HAP-1 (cell line): ENCODE measurements at regions not wholly inside any gene's neighbourhood (a gene's known extent, or its start where the extent isn't known, plus 50 kb on each side); places are given as distances from the start of the nearest gene placed in this dataset.
"Not testable (repeated sequence)": the region's sequence is repeated elsewhere in the genome, so short reads cannot be mapped to it uniquely, and the experiment has no call there.

Experiments
- DNase-seq, 2 experiments: peaks; one replicate each; pipeline ENCODE4 v3.0.0-alpha.2; 2016 to 2020; ENCODE audit warnings: low spot score in 2 of 2
- H3K27me3 ChIP-seq: fragments of 250-450 bp; sonication (Bioruptor Pico); 2 replicates; pipeline ENCODE4 v1.5.1; 2020; ENCODE audit warnings: low read depth, mild to moderate bottlenecking, moderate library complexity
- H3K36me3 ChIP-seq: fragments of 250-450 bp; sonication (Bioruptor Pico); replicated peaks from 2 replicates; pipeline ENCODE4 v1.5.1; 2020; ENCODE audit warnings: mild to moderate bottlenecking
- H3K4me1 ChIP-seq: fragments of 250-450 bp; sonication (Bioruptor Pico); 2 replicates; pipeline ENCODE4 v1.5.1; 2020; ENCODE audit warnings: mild to moderate bottlenecking
- H3K4me3 ChIP-seq: fragments of 250-450 bp; sonication (Bioruptor Pico); 2 replicates; pipeline ENCODE4 v1.5.1; 2020; ENCODE audit warnings: mild to moderate bottlenecking, moderate library complexity
- H3K9me3 ChIP-seq: fragments of 250-450 bp; sonication (Bioruptor Pico); 2 replicates; pipeline ENCODE4 v1.5.1; 2020; ENCODE audit warnings: mild to moderate bottlenecking, moderate library complexity
- in situ Hi-C: fragments of 300-500 bp; cut with MboI; formaldehyde crosslinking; loops from 3 replicates; pipeline ENCODE4 v1.14.3; 2020; ENCODE audit warnings: low sequenced_read_pairs, inconsistent platforms, mixed read lengths

DNA sequence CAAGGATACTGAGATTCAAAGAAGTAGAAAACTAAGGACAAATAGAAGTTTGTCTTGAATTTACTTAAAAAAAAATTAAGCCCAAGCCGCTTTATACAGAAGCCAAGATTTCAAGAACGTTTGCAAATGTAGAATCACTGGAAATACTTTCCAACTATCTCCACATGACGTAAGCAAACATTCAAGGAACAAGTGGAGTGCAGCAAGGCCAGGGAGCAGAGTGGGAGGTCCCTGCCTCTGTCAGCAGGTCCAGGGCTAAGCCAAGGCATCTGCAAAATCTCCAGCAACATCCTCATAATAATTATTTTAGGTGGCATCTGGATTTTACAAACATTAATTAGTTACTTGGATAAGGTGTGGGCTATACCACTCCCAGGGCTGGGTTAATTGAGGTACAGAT lies 60.1 kb upstream of the AKIRIN2 start:
- H3K9me3 ChIP-seq = no peaks in the 10 kb centered on the region
- H3K4me1 ChIP-seq = no peaks in the 10 kb centered on the region
- H3K4me3 ChIP-seq = no peak overlapping the region
- no peak for DNase-seq
- H3K36me3 ChIP-seq = no peaks in the 10 kb centered on the region
- no peaks in the 10 kb centered on the region for H3K27me3 ChIP-seq
- in situ Hi-C loops = no loop called here

DNA sequence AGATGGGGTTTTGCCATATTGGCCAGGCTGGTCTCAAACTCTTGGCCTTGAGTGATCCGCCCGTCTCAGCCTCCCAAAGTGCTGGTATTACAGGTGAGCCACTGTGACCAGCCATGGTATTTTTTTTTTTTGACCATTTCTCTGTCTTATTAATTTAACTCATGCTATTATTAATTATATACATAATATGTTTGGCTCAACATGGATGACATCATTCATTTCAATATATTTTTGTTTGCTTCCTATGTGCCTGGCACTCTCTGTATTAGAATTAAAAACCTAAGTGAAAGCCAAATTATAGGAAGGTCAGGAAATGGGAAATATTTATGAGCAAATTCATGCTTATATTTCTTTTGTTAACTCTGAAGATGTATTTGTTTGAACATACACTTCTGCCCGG lies 55.8 kb upstream of the AKIRIN2 start:
- H3K36me3 ChIP-seq = no peaks in the 10 kb centered on the region
- no peaks in the 10 kb centered on the region for H3K9me3 ChIP-seq
- no peak overlapping the region for H3K4me3 ChIP-seq
- H3K4me1 ChIP-seq = peaks cover 15% of the 10 kb centered on the region
- no peaks in the 10 kb centered on the region for H3K27me3 ChIP-seq
- DNase-seq = no peak
- in situ Hi-C loops = no loop called here

DNA sequence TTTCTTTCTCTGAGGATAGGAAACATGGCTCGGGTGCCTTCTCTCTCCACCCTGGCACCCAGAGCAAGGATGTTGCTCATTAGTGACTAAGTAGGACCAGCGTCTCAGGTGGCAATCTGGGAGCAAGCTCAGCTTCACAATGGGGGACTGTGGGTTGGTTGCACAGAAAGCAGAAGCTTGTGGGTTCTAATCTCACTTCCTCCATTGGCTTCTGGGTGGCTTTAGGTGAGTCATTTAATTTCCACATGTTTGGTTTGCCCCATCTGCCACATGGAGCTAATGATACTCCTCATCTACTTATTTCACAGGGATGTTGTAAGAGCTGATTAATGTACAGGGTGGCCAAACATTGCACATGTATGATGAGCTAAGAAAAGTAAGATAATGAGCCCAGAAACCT lies 54.8 kb upstream of the AKIRIN2 start:
- Histone ChIP-seq H3K4me1 (peaks cover 15% of the 10 kb centered on the region), H3K36me3 (no peaks in the 10 kb centered on the region), H3K27me3 (no peaks in the 10 kb centered on the region), H3K4me3 (no peak overlapping the region), H3K9me3 (no peaks in the 10 kb centered on the region)
- DNase-seq = no peak
- in situ Hi-C loops = no loop called here

DNA sequence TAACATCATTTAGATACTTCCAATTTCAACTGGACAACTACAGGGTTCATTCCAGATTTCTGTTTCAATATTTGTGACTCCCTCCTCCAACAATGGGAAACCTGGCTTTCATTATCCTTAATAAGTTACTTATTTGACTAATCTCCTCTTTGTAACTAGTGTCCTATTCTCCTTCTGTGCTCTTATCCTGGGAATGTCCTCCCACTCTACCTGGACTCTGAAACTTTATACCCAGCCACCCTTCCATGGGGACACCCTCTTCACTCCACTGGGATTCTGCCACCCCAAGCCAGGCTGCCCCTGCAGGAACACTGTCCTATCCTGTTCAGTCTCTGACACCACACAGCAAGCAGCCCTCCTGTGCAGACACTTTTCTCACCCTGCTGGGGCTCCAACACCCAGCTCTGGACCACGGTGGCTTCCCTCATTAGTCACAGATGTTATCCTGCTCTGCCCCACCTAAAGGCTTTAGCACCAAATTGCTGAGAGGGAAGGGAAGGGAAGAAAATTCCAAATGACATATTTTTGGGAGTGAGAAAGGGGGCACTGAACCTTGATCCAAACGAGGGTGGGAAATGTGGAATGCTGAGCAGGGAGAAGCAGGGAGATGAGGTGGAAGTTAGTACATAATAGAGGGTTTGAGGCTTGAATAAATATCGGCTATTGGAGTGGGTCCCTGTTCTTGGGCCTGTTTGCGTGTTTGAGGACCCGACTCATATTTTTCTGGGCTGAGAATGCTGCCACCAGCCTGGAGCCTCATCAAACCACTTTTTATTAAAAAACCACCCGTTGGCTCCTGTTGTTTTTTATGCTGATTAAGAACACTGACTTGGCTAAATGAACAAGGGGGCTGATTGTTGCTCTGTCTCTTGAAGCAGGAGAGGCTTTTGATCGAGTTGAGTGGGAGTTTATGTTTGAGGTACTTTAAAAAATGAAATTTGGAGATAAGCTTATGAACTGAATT lies 54.0 kb upstream of the AKIRIN2 start:
- no peaks in the 10 kb centered on the region for H3K9me3 ChIP-seq
- peaks cover 15% of the 10 kb centered on the region for H3K4me1 ChIP-seq
- peak; percentile 15 to 40 for DNase-seq
- no peak overlapping the region for H3K4me3 ChIP-seq
- H3K27me3 ChIP-seq = no peaks in the 10 kb centered on the region
- in situ Hi-C loops = no loop called here
- no peaks in the 10 kb centered on the region for H3K36me3 ChIP-seq

DNA sequence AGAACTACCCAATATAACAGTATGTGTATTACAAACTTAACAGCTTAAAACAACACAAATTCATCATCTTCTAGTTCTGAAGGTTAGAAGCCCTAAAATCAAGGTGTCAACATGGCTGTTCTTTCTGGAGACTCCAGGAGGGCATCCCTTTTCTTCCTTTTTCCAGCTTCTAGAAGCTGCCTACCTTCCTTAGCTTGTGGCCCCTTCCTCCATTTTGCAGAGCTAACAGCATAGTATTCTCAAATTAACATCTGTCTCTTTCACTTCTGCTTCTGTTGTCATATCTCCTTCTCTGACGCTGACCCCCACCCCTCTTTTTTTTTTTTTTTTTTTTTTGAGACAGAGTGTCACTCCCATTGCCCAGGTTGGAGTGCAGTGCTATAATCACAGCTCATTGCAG lies 52.8 kb upstream of the AKIRIN2 start:
- no peak overlapping the region for H3K4me3 ChIP-seq
- no peak for DNase-seq
- H3K9me3 ChIP-seq = no peaks in the 10 kb centered on the region
- H3K36me3 ChIP-seq = no peaks in the 10 kb centered on the region
- no peaks in the 10 kb centered on the region for H3K27me3 ChIP-seq
- peaks cover 15% of the 10 kb centered on the region for H3K4me1 ChIP-seq
- in situ Hi-C loops = no loop called here

DNA sequence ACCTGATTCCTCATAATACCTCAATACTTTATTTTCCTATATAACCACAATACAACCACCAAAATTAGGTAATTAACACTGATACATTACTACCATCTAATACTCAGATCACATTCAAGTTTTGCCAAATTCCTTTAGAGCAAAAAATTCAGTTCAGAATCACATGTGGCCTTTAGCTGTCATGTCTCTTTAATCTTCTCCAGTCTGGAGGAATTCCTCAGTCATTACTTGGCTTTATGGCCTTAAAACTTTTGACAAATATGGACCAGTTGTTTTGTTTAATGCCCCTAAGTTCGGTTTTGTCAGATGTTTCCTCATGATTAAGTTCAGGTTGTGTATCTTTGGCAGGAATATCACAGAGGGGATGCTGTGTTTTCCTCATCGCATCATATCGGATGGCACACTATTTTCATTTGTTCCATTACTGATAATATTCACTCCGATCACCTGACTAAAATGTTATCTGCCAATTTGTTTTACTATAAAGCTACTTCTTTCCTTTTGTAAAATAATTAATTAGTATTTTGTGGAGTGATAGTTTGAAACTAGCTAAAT lies 51.2 kb upstream of the AKIRIN2 start:
- Histone ChIP-seq H3K9me3 (no peaks in the 10 kb centered on the region), H3K4me1 (peaks cover 15% of the 10 kb centered on the region), H3K27me3 (no peaks in the 10 kb centered on the region), H3K36me3 (no peaks in the 10 kb centered on the region), H3K4me3 (no peak overlapping the region)
- in situ Hi-C loops = no loop called here
- DNase-seq = no peak

DNA sequence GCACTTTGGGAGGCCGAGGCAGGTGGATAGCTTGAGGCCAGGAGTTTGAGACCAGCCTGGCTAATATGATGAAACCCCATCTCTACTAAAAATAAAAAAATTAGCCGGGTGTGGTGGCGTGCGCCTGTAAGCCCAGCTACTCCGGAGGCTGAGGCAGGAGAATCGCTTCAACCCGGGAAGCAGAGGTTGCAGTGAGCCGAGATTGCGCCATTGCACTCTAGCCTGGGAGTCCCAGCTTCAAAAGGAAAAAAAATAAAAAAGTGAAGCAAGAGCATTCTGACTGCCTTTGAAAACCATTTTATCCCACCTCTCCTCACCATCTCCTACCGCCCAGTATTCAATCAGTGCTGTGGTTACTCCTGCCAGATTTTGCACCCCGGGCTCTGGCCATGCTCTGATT lies 50.5 kb upstream of the AKIRIN2 start:
- DNase-seq, in situ Hi-C loops, H3K27me3 ChIP-seq, H3K9me3 ChIP-seq, H3K36me3 ChIP-seq, H3K4me3 ChIP-seq: not testable (repeated sequence)
- H3K4me1 ChIP-seq = peaks cover 15% of the 10 kb centered on the region
